Erythroblast (primary cell): ENCODE measurements at regions not wholly inside any gene's neighbourhood (a gene's known extent, or its start where the extent isn't known, plus 50 kb on each side); places are given as distances from the start of the nearest gene placed in this dataset.

Source experiments
- GATA1 ChIP-seq: IDR thresholded peaks from 2 replicates; pipeline ENCODE4 v1.6.1; 2011; ENCODE audit warnings: low read depth, mild to moderate bottlenecking, control low read depth, low read length, moderate library complexity
- POLR2A ChIP-seq: IDR thresholded peaks from 2 replicates; pipeline ENCODE4 v1.6.1; 2011; ENCODE audit warnings: mild to moderate bottlenecking, low read length

DNA sequence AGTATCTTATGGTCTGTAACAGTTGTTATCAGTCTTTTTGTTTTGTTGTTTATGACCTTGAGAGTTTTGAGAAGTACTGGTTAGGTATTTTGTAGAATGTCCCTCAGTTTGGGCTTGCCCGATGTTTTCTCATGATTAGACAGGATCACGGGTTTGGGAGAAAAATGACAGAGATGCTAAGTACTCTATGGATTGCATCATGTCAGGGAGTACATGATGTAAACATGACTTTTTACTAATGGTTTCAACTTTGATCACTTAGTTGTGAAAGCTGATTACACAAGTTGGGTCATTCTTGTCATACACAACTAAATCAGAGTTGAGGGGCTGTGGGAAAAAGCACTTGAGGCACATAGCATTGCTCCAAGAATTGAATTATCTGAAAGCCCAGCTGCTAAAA, 94.7 kb upstream of the SIAH1 start:
- TF ChIP-seq POLR2A: no peak
- no peak for TF ChIP-seq GATA1
